PC-3 (cell line): ENCODE measurements at regions not wholly inside any gene's neighbourhood (a gene's known extent, or its start where the extent isn't known, plus 50 kb on each side); places are given as distances from the start of the nearest gene placed in this dataset.

ENCODE experiments used
- ATAC-seq: fragments of 200-7000 bp; cut with Tn5 transposase; 2 replicates; pipeline ENCODE4 v1.9.1; 2020; ENCODE audit warnings: mild to moderate bottlenecking, moderate library complexity
- BruUV-seq: library from RNA; stranded (reverse); fragments of 400-500 nt; replicated peaks from 2 replicates; lab custom pipeline; 2021; lab: Mats Ljungman, UMichigan
- CTCF ChIA-PET: fragments of 300-600 bp; sonication (Branson Sonifier 250); formaldehyde crosslinking; loops from one replicate; lab custom pipeline; 2022; ENCODE audit warnings: antibody characterized with exemption; lab: Charles Lee
- POLR2A ChIA-PET: fragments of 300-600 bp; sonication (Branson Sonifier 250); formaldehyde crosslinking; loops from one replicate; lab custom pipeline; 2022; ENCODE audit warnings: antibody characterized with exemption; ENCODE audit not compliant: unreplicated experiment; lab: Charles Lee
- DNase-seq: peaks from one replicate; pipeline ENCODE4 v3.0.0-alpha.2; 2015
- H2AFZ ChIP-seq: fragments of 300-600 bp; sonication (generic); 2 replicates; pipeline ENCODE4 v1.6.0; 2016; ENCODE audit warnings: antibody characterized with exemption, low read length
- H3F3A ChIP-seq: fragments of 300-600 bp; sonication (generic); one replicate; pipeline ENCODE4 v1.6.0; 2017; ENCODE audit warnings: antibody characterized with exemption, low read length, control low read depth, mild to moderate bottlenecking; ENCODE audit not compliant: unreplicated experiment
- H3K27ac ChIP-seq: fragments of 300-600 bp; sonication (generic); 2 replicates; pipeline ENCODE4 v1.5.1; 2016; ENCODE audit warnings: mild to moderate bottlenecking, low read length
- H3K27me3 ChIP-seq: fragments of 300-600 bp; sonication (generic); 2 replicates; pipeline ENCODE4 v1.6.1; 2016; ENCODE audit warnings: low read length, mixed read lengths
- H3K36me3 ChIP-seq: fragments of 300-600 bp; sonication (generic); 2 replicates; pipeline ENCODE4 v1.6.1; 2016; ENCODE audit warnings: low read depth, mixed run types, low read length, mixed read lengths
- H3K4me1 ChIP-seq: fragments of 300-600 bp; sonication (generic); 2 replicates; pipeline ENCODE4 v1.5.1; 2016; ENCODE audit warnings: low read length; ENCODE audit not compliant: insufficient read depth
- H3K4me2 ChIP-seq: fragments of 300-600 bp; sonication (generic); 2 replicates; pipeline ENCODE4 v1.6.0; 2016; ENCODE audit warnings: low read length
- H3K4me3 ChIP-seq: fragments of 300-600 bp; sonication (generic); 2 replicates; pipeline ENCODE4 v1.5.1; 2016; ENCODE audit warnings: mild to moderate bottlenecking, low read length, mixed read lengths
- H3K79me2 ChIP-seq: fragments of 300-600 bp; sonication (generic); 2 replicates; pipeline ENCODE4 v1.6.1; 2017; ENCODE audit warnings: low read length, mixed read lengths
- H3K9ac ChIP-seq: fragments of 300-600 bp; sonication (generic); 2 replicates; pipeline ENCODE4 v1.6.0; 2016; ENCODE audit warnings: mild to moderate bottlenecking, low read length
- H3K9me2 ChIP-seq: fragments of 300-600 bp; sonication (generic); replicated peaks from 2 replicates; pipeline ENCODE4 v1.6.1; 2016; ENCODE audit warnings: mixed run types, low read length, mixed read lengths
- H3K9me3 ChIP-seq: fragments of 300-600 bp; sonication (generic); 2 replicates; pipeline ENCODE4 v1.6.1; 2016; ENCODE audit warnings: low read length, mixed read lengths
- H4K20me1 ChIP-seq: fragments of 300-600 bp; sonication (generic); 2 replicates; pipeline ENCODE4 v1.6.1; 2016; ENCODE audit warnings: low read length, mixed read lengths
- EZH2 ChIP-seq: fragments of 300-600 bp; sonication (generic); IDR thresholded peaks from one replicate; pipeline ENCODE4 v1.6.1; 2017; ENCODE audit warnings: antibody characterized with exemption, mild to moderate bottlenecking, low read length; ENCODE audit not compliant: unreplicated experiment
- EZH2phosphoT487 ChIP-seq: fragments of 300-600 bp; sonication (generic); IDR thresholded peaks from 2 replicates; pipeline ENCODE4 v1.6.1; 2018; ENCODE audit warnings: mild to moderate bottlenecking, antibody characterized with exemption, low read length, borderline replicate concordance
- intact Hi-C: fragments of 100-400 bp; cut with micrococcal nuclease; formaldehyde crosslinking; loops from 2 replicates; pipeline ENCODE4 v1.9.0; 2023
- TF ChIP-seq, protein P1 (sequence below): fragments of 300-600 bp; sonication (generic); conservative IDR thresholded peaks from 2 replicates; pipeline ENCODE4 v1.5.1; 2017; ENCODE audit warnings: antibody characterized with exemption, low read depth, mild to moderate bottlenecking, low read length

DNA sequence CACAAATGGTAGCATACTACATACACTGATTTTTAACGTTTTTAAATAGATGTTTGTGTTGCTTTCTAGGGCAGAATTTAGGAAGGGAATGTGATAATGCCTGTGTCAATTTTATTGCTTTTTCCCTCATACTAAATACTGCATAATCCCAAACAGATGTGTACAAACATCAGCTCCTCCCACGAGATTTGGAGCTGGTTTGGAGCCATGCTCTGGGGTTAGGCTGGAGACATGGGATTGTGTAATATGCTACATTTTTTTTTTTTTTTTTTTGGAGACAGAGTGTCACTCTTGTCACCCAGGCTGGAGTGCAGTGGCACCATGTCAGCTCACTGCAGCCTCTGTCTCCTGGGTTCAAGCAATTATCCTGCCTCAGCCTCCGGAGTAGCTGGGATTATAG, 80.1 kb downstream of the EBLN2 start:
- ChIA-PET POLR2A (no interaction called here), CTCF (no interaction called here)
- ATAC-seq (no peak), DNase-seq (no peak)
- Histone ChIP-seq H3F3A (no peaks in the 10 kb centered on the region), H3K36me3 (no peaks in the 10 kb centered on the region), H3K4me2 (no peak overlapping the region), H3K4me3 (no peak overlapping the region), H3K27ac (no peak overlapping the region), H2AFZ (no peak overlapping the region), H3K9ac (no peak overlapping the region), H3K79me2 (no peaks in the 10 kb centered on the region), H3K9me2 (no peaks in the 10 kb centered on the region), H3K9me3 (no peaks in the 10 kb centered on the region), H3K27me3 (peaks cover 79% of the 10 kb centered on the region), H4K20me1 (no peaks in the 10 kb centered on the region), H3K4me1 (no peaks in the 10 kb centered on the region)
- TF ChIP-seq, protein P1, sequence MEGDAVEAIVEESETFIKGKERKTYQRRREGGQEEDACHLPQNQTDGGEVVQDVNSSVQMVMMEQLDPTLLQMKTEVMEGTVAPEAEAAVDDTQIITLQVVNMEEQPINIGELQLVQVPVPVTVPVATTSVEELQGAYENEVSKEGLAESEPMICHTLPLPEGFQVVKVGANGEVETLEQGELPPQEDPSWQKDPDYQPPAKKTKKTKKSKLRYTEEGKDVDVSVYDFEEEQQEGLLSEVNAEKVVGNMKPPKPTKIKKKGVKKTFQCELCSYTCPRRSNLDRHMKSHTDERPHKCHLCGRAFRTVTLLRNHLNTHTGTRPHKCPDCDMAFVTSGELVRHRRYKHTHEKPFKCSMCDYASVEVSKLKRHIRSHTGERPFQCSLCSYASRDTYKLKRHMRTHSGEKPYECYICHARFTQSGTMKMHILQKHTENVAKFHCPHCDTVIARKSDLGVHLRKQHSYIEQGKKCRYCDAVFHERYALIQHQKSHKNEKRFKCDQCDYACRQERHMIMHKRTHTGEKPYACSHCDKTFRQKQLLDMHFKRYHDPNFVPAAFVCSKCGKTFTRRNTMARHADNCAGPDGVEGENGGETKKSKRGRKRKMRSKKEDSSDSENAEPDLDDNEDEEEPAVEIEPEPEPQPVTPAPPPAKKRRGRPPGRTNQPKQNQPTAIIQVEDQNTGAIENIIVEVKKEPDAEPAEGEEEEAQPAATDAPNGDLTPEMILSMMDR, result no peak
- no peak for TF ChIP-seq EZH2
- no peak for TF ChIP-seq EZH2phosphoT487
- intact Hi-C loops, result no loop called here
- BruUV-seq, result no TSS peak

DNA sequence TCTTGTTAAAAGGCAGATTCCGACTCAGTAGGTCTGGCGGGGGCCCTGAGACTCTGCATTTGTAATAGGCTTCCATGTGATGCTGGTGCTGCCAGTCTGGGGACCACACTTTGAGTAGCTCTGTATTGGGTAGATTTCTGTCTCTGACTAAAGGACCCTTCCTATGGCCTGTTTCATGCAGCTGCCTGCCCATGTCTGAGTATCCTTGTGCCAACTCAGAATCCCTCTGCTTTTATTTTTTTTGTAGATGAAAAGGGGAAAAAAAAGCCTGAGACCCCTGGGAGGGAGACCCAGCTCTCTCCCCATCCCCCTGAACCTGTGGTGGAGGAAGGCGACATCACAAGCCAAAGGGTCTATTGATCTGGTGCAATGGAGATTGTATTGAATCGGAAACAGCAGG, 81.9 kb downstream of the EBLN2 start:
- ATAC-seq (no peak), DNase-seq (no peak)
- no peaks in the 10 kb centered on the region for H3F3A ChIP-seq
- no peaks in the 10 kb centered on the region for H3K9me3 ChIP-seq
- no peaks in the 10 kb centered on the region for H3K4me1 ChIP-seq
- H3K27ac ChIP-seq, result no peak overlapping the region
- BruUV-seq, result no TSS peak
- H3K4me3 ChIP-seq, result no peak overlapping the region
- H3K9me2 ChIP-seq, result no peaks in the 10 kb centered on the region
- ChIA-PET POLR2A (no interaction called here), CTCF (no interaction called here)
- no peaks in the 10 kb centered on the region for H4K20me1 ChIP-seq
- no peak overlapping the region for H3K4me2 ChIP-seq
- intact Hi-C loops, result no loop called here
- no peak overlapping the region for H3K9ac ChIP-seq
- no peak overlapping the region for H2AFZ ChIP-seq
- H3K79me2 ChIP-seq, result no peaks in the 10 kb centered on the region
- TF ChIP-seq, protein P1, result no peak
- TF ChIP-seq EZH2, result no peak
- no peak for TF ChIP-seq EZH2phosphoT487
- H3K36me3 ChIP-seq, result no peaks in the 10 kb centered on the region
- peaks cover 81% of the 10 kb centered on the region for H3K27me3 ChIP-seq

DNA sequence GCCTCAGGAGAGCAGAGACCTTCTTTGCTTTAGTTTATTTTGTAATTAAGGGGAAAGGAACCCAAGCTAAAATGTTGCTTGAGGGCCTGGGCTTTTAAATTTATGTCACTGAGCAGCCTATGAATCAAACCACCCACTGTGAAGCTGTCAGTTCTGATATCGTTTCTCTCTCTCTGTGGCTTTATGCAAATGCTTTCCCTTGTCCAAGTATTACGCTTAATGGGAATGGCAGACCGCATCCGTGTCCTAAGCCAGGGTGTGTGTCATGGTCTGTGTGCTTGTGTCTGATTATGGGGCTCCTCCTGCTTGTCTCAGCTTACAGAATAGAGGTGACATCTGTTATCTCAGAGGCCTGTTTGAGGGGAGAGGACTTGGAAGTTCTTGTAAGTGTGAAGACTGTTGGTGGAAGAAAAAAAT, 82.4 kb downstream of the EBLN2 start:
- Histone ChIP-seq H3K9me2 (no peaks in the 10 kb centered on the region), H3K9me3 (no peaks in the 10 kb centered on the region), H3K36me3 (no peaks in the 10 kb centered on the region), H3F3A (no peaks in the 10 kb centered on the region), H3K4me2 (no peak overlapping the region), H2AFZ (no peak overlapping the region), H3K9ac (no peak overlapping the region), H3K4me3 (no peak overlapping the region), H3K27me3 (peaks cover 81% of the 10 kb centered on the region), H3K4me1 (no peaks in the 10 kb centered on the region), H4K20me1 (no peaks in the 10 kb centered on the region), H3K79me2 (no peaks in the 10 kb centered on the region), H3K27ac (no peak overlapping the region)
- no peak for DNase-seq
- TF ChIP-seq, protein P1, result no peak
- TF ChIP-seq EZH2phosphoT487 (no peak), EZH2 (no peak)
- intact Hi-C loops, result no loop called here
- no peak for ATAC-seq
- BruUV-seq, result no TSS peak
- ChIA-PET CTCF (no interaction called here), POLR2A (no interaction called here)
